ENCODE measurements at regions not wholly inside any gene's neighbourhood (a gene's known extent, or its start where the extent isn't known, plus 50 kb on each side); places are given as distances from the start of the nearest gene placed in this dataset.
A peak's percentile ranks its signal among the peaks of the same experiment; 100 is the strongest.
"Not testable (repeated sequence)": the region's sequence is repeated elsewhere in the genome, so short reads cannot be mapped to it uniquely, and the experiment has no call there.

- not testable (repeated sequence) for H3K9me3 ChIP-seq (ENCODE audit: low read length); H4K20me1 ChIP-seq (ENCODE audit: insufficient read depth); H3K79me2 ChIP-seq (replicated peaks; ENCODE audit: insufficient read depth, low read length); H3K36me3 ChIP-seq (ENCODE audit: insufficient read depth, low read length); H2AFZ ChIP-seq (ENCODE audit: low read depth, low read length); H3K27me3 ChIP-seq (ENCODE audit: insufficient read depth, low read depth, low read length); H3K9me2 ChIP-seq (ENCODE audit: insufficient read depth, low read length); H3K4me3 ChIP-seq (ENCODE audit: low read length); H3K9ac ChIP-seq (ENCODE audit: low read length); H3K27ac ChIP-seq (ENCODE audit: low read length); H3K4me2 ChIP-seq (ENCODE audit: low read length); H3F3A ChIP-seq (ENCODE audit: insufficient read depth, low read length, poor library complexity, severe bottlenecking)
Measured at GRCh38 chr5:34205347-34205746, 162.3 kb upstream of the C1QTNF3 start.

- not testable (repeated sequence) for H3F3A ChIP-seq (ENCODE audit: insufficient read depth, low read length, poor library complexity, severe bottlenecking); H4K20me1 ChIP-seq (ENCODE audit: insufficient read depth); H2AFZ ChIP-seq (ENCODE audit: low read depth, low read length); H3K9ac ChIP-seq (ENCODE audit: low read length); H3K4me2 ChIP-seq (ENCODE audit: low read length); H3K79me2 ChIP-seq (replicated peaks; ENCODE audit: insufficient read depth, low read length); H3K4me3 ChIP-seq (ENCODE audit: low read length); H3K9me3 ChIP-seq (ENCODE audit: low read length); H3K9me2 ChIP-seq (ENCODE audit: insufficient read depth, low read length); H3K27ac ChIP-seq (ENCODE audit: low read length); H3K27me3 ChIP-seq (ENCODE audit: insufficient read depth, low read depth, low read length); H3K36me3 ChIP-seq (ENCODE audit: insufficient read depth, low read length)
Measured at GRCh38 chr5:34217386-34217785, 174.4 kb upstream of the C1QTNF3 start.

- not testable (repeated sequence) for H3K4me2 ChIP-seq (ENCODE audit: low read length); H2AFZ ChIP-seq (ENCODE audit: low read depth, low read length); H3K4me3 ChIP-seq (ENCODE audit: low read length); H4K20me1 ChIP-seq (ENCODE audit: insufficient read depth); H3K27me3 ChIP-seq (ENCODE audit: insufficient read depth, low read depth, low read length); H3K79me2 ChIP-seq (replicated peaks; ENCODE audit: insufficient read depth, low read length); H3K9ac ChIP-seq (ENCODE audit: low read length); H3K36me3 ChIP-seq (ENCODE audit: insufficient read depth, low read length); H3K9me2 ChIP-seq (ENCODE audit: insufficient read depth, low read length); H3K9me3 ChIP-seq (ENCODE audit: low read length); H3F3A ChIP-seq (ENCODE audit: insufficient read depth, low read length, poor library complexity, severe bottlenecking)
- H3K27ac ChIP-seq (ENCODE audit: low read length) = peak overlapping the region; percentile 34
- TF ChIP-seq POLR2AphosphoS5 (IDR thresholded peaks at IDR 0.05) (peak; percentile 62), EP300 (conservative IDR thresholded peaks at IDR 0.05; ENCODE audit: poor library complexity, severe bottlenecking) (peak; percentile 99)
Measured at GRCh38 chr5:34221329-34222073, 178.5 kb upstream of the C1QTNF3 start.

DNA sequence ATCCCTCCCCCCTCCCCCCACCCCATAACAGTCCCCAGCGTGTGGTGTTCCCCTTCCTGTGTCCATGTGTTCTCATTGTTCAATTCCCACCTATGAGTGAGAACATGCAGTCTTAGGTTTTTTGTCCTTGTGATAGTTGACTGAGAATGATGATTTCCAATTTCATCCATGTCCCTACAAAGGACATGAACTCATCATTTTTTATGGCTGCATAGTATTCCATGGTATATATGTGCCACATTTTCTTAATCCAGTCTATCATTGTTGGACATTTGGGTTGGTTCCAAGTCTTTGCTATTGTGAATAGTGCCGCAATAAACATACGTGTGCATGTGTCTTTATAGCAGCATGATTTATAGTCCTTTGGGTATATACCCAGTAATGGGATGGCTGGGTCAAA, 180.1 kb upstream of the C1QTNF3 start:
- H3K9me3 ChIP-seq (ENCODE audit: low read length); H3K9ac ChIP-seq (ENCODE audit: low read length); H3K9me2 ChIP-seq (ENCODE audit: insufficient read depth, low read length); H3K79me2 ChIP-seq (replicated peaks; ENCODE audit: insufficient read depth, low read length); H3K4me2 ChIP-seq (ENCODE audit: low read length); H3K36me3 ChIP-seq (ENCODE audit: insufficient read depth, low read length); H3F3A ChIP-seq (ENCODE audit: insufficient read depth, low read length, poor library complexity, severe bottlenecking); H3K4me3 ChIP-seq (ENCODE audit: low read length); H2AFZ ChIP-seq (ENCODE audit: low read depth, low read length); H4K20me1 ChIP-seq (ENCODE audit: insufficient read depth); H3K27ac ChIP-seq (ENCODE audit: low read length); H3K27me3 ChIP-seq (ENCODE audit: insufficient read depth, low read depth, low read length): not testable (repeated sequence)

GRCh38 chr5:34230402-34230801, 187.4 kb upstream of the C1QTNF3 start:
- not testable (repeated sequence) for H3K4me2 ChIP-seq (ENCODE audit: low read length); H4K20me1 ChIP-seq (ENCODE audit: insufficient read depth); H3K9me3 ChIP-seq (ENCODE audit: low read length); H2AFZ ChIP-seq (ENCODE audit: low read depth, low read length); H3K4me3 ChIP-seq (ENCODE audit: low read length); H3K9ac ChIP-seq (ENCODE audit: low read length); H3K27me3 ChIP-seq (ENCODE audit: insufficient read depth, low read depth, low read length); H3K27ac ChIP-seq (ENCODE audit: low read length); H3K79me2 ChIP-seq (replicated peaks; ENCODE audit: insufficient read depth, low read length); H3F3A ChIP-seq (ENCODE audit: insufficient read depth, low read length, poor library complexity, severe bottlenecking); H3K9me2 ChIP-seq (ENCODE audit: insufficient read depth, low read length); H3K36me3 ChIP-seq (ENCODE audit: insufficient read depth, low read length)

GRCh38 chr5:34243802-34244201, 200.8 kb upstream of the C1QTNF3 start:
- Histone ChIP-seq H3K9ac (ENCODE audit: low read length) (peak overlapping the region; percentile 31), H3K27ac (ENCODE audit: low read length) (peak overlapping the region; percentile 51), H3K4me3 (ENCODE audit: low read length) (peak overlapping the region; percentile 56)
- H3K79me2 ChIP-seq (replicated peaks; ENCODE audit: insufficient read depth, low read length); H3K4me2 ChIP-seq (ENCODE audit: low read length); H3F3A ChIP-seq (ENCODE audit: insufficient read depth, low read length, poor library complexity, severe bottlenecking); H3K36me3 ChIP-seq (ENCODE audit: insufficient read depth, low read length); H2AFZ ChIP-seq (ENCODE audit: low read depth, low read length); H3K9me2 ChIP-seq (ENCODE audit: insufficient read depth, low read length); H4K20me1 ChIP-seq (ENCODE audit: insufficient read depth); H3K9me3 ChIP-seq (ENCODE audit: low read length); H3K27me3 ChIP-seq (ENCODE audit: insufficient read depth, low read depth, low read length): not testable (repeated sequence)

Data from neural cell (in vitro differentiated cells).